HepG2 (cell line): ENCODE measurements at regions not wholly inside any gene's neighbourhood (a gene's known extent, or its start where the extent isn't known, plus 50 kb on each side); places are given as distances from the start of the nearest gene placed in this dataset.

Experiments
- ATAC-seq: fragments of 200-7000 bp; cut with Tn5 transposase; 3 replicates; pipeline ENCODE4 v1.9.1; 2020; ENCODE audit warnings: mild to moderate bottlenecking, moderate library complexity
- BruUV-seq: library from RNA; stranded (reverse); fragments of 400-500 nt; replicated peaks from 2 replicates; lab custom pipeline; 2021; lab: Mats Ljungman, UMichigan
- CTCF ChIA-PET: fragments of 300-600 bp; formaldehyde crosslinking; extraction: SDS; loops from one replicate; lab custom pipeline; 2021; ENCODE audit warnings: low total read pairs, inconsistent platforms, low intra/inter-chr PET ratio; lab: Yijun Ruan, JAX
- POLR2A ChIA-PET: fragments of 350-600 bp; sonication (Branson Sonifier 250); formaldehyde crosslinking; loops from one replicate; lab custom pipeline; 2020; ENCODE audit warnings: antibody characterized with exemption, inconsistent platforms; lab: Yijun Ruan, JAX
- DNase-seq: peaks from one replicate; pipeline ENCODE4 v3.0.0-alpha.2; 2015; ENCODE audit warnings: low spot score
- FAIRE-seq: peaks from 3 replicates; lab custom pipeline; 2011; peaks lifted over from hg19 to GRCh38; lab: Jason Lieb, UNC
- H2AFZ ChIP-seq: one replicate; pipeline ENCODE4 v1.6.1; 2011; ENCODE audit warnings: low read length, inconsistent platforms
- H3K27ac ChIP-seq: fragments of 300-600 bp; 3 replicates; pipeline ENCODE4 v1.8.0; 2011; ENCODE audit warnings: mixed run types, mild to moderate bottlenecking, mixed read lengths, low read length, inconsistent platforms; ENCODE audit not compliant: insufficient read depth; ENCODE audit errors: extremely low read length
- H3K27me3 ChIP-seq, 2 experiments: fragments of 200-600 bp in 1 of 2; 2 replicates in 1 of 2; 3 replicates in 1 of 2; pipeline versions ENCODE4 v1.6.0 to v1.8.0; 2011; ENCODE audit warnings: low read length in 2 of 2, mild to moderate bottlenecking in 2 of 2, moderate library complexity in 2 of 2, inconsistent platforms in 1 of 2; ENCODE audit not compliant: insufficient read depth in 2 of 2, control insufficient read depth in 1 of 2
- H3K36me3 ChIP-seq, 2 experiments: fragments of 200-600 bp in 1 of 2; replicated peaks in 1 of 2; 2 replicates in 1 of 2; 3 replicates in 1 of 2; pipeline versions ENCODE4 v1.5.1 to v1.8.0; 2011; ENCODE audit warnings: low read length in 2 of 2, inconsistent platforms in 1 of 2; ENCODE audit not compliant: insufficient read depth in 2 of 2, control insufficient read depth in 1 of 2
- H3K4me1 ChIP-seq: 2 replicates; pipeline ENCODE4 v1.5.1; 2012; ENCODE audit warnings: low read length, inconsistent platforms; ENCODE audit not compliant: insufficient read depth
- H3K4me2 ChIP-seq: 2 replicates; pipeline ENCODE4 v1.6.0; 2011; ENCODE audit warnings: low read depth, low read length, inconsistent platforms
- H3K4me3 ChIP-seq, 3 experiments: fragments of 200-600 bp in 1 of 3; sonication (generic), shearing (Covaris generic) in 1 of 3; replicated peaks in 1 of 3; 2 replicates each; pipeline ENCODE4 v1.5.1; 2011 to 2016; ENCODE audit warnings: low read length in 3 of 3, inconsistent platforms in 2 of 3, low read depth in 2 of 3, mild to moderate bottlenecking in 2 of 3, control low read depth in 1 of 3, mixed read lengths in 1 of 3; ENCODE audit not compliant: insufficient read depth in 1 of 3
- H3K79me2 ChIP-seq: one replicate; pipeline ENCODE4 v1.6.1; 2011; ENCODE audit warnings: low read length, inconsistent platforms; ENCODE audit not compliant: insufficient read depth
- H3K9ac ChIP-seq: 2 replicates; pipeline ENCODE4 v1.6.0; 2011; ENCODE audit warnings: mild to moderate bottlenecking, low read depth, low read length, inconsistent platforms; ENCODE audit not compliant: insufficient read depth
- H3K9me3 ChIP-seq: 2 replicates; pipeline ENCODE4 v1.5.1; 2012; ENCODE audit warnings: mild to moderate bottlenecking, low read length
- H4K20me1 ChIP-seq: 2 replicates; pipeline ENCODE4 v1.6.0; 2011; ENCODE audit warnings: inconsistent platforms, mild to moderate bottlenecking, low read length, moderate library complexity; ENCODE audit not compliant: insufficient read depth
- DNMT1 ChIP-seq: sonication (generic); formaldehyde crosslinking; IDR thresholded peaks from 2 replicates; pipeline ENCODE4 v1.5.1; 2020; ENCODE audit warnings: mild to moderate bottlenecking, missing genetic modification reagents
- DR1 ChIP-seq: sonication (generic); formaldehyde crosslinking; IDR thresholded peaks from 2 replicates; pipeline ENCODE4 v1.8.0; 2021; ENCODE audit warnings: mild to moderate bottlenecking, missing genetic modification reagents, inconsistent platforms
- FOSL2 ChIP-seq: sonication (generic); formaldehyde crosslinking; IDR thresholded peaks from 2 replicates; pipeline ENCODE4 v1.4.0; 2020; ENCODE audit warnings: missing genetic modification reagents
- KLF11 ChIP-seq: IDR thresholded peaks from 2 replicates; pipeline ENCODE4 v1.6.1; 2016; ENCODE audit warnings: missing compliant biosample characterization
- MXD4 ChIP-seq: IDR thresholded peaks from 2 replicates; pipeline ENCODE4 v1.6.1; 2016; ENCODE audit warnings: mild to moderate bottlenecking, missing biosample characterization, missing genetic modification reagents
- NKX3-1 ChIP-seq: sonication (generic); formaldehyde crosslinking; IDR thresholded peaks from 2 replicates; pipeline ENCODE4 v1.5.0; 2020; ENCODE audit warnings: missing genetic modification reagents
- SMARCC2 ChIP-seq: fragments of 450-650 bp; IDR thresholded peaks from 2 replicates; pipeline ENCODE4 v1.6.1; 2017; ENCODE audit warnings: antibody characterized with exemption, mild to moderate bottlenecking
- U2AF2 ChIP-seq: fragments of 200-400 bp; formaldehyde crosslinking; IDR thresholded peaks from 2 replicates; pipeline ENCODE4 v1.6.1; 2017; ENCODE audit warnings: low read depth, mild to moderate bottlenecking, low read length
- ZNF160 ChIP-seq: sonication (generic); formaldehyde crosslinking; IDR thresholded peaks from 2 replicates; pipeline ENCODE4 v1.8.0; 2022; ENCODE audit warnings: mild to moderate bottlenecking, inconsistent platforms, missing genetic modification reagents
- ZNF230 ChIP-seq: sonication (generic); formaldehyde crosslinking; IDR thresholded peaks from 2 replicates; pipeline ENCODE4 v1.4.0; 2020; ENCODE audit warnings: mild to moderate bottlenecking, missing genetic modification reagents
- ZNF567 ChIP-seq: sonication (generic); formaldehyde crosslinking; IDR thresholded peaks from 2 replicates; pipeline ENCODE4 v1.8.1; 2023; ENCODE audit warnings: mild to moderate bottlenecking, missing genetic modification reagents, borderline replicate concordance
- ZNF841 ChIP-seq: sonication (generic); formaldehyde crosslinking; IDR thresholded peaks from 2 replicates; pipeline ENCODE4 v1.8.1; 2023; ENCODE audit warnings: missing genetic modification reagents, borderline replicate concordance
- WGBS: methylation state at CpG from one replicate; pipeline ENCODE4 v1.1.6; 2017; ENCODE audit warnings: low lambda C conversion rate; 5-methylcytosine and 5-hydroxymethylcytosine counted together
- in situ Hi-C: cut with HindIII; loops from 2 replicates; pipeline ENCODE4 v1.10.0; 2017; ENCODE audit warnings: low pct_unique_long_range_greater_than_20kb; ENCODE audit not compliant: extremely low pct_ligation_motif_present
- intact Hi-C: fragments of 100-400 bp; cut with micrococcal nuclease; formaldehyde crosslinking; loops from one replicate; pipeline ENCODE4 v1.10.0; 2022; ENCODE audit not compliant: unreplicated experiment
- TF ChIP-seq, protein P1 (sequence below): sonication (generic); formaldehyde crosslinking; IDR thresholded peaks from 2 replicates; pipeline ENCODE4 v1.8.1; 2023; ENCODE audit warnings: missing genetic modification reagents, mild to moderate bottlenecking, borderline replicate concordance
- TF ChIP-seq, protein P2 (sequence below): sonication (generic); formaldehyde crosslinking; IDR thresholded peaks from 2 replicates; pipeline ENCODE4 v1.8.0; 2022; ENCODE audit warnings: mild to moderate bottlenecking, missing genetic modification reagents, moderate library complexity
- TF ChIP-seq, protein P3 (sequence below): IDR thresholded peaks from 2 replicates; pipeline ENCODE4 v1.6.1; 2016
- TF ChIP-seq, protein P4 (sequence below): sonication (generic); formaldehyde crosslinking; IDR thresholded peaks from 2 replicates; pipeline ENCODE4 v1.4.0; 2020; ENCODE audit warnings: missing genetic modification reagents

DNA sequence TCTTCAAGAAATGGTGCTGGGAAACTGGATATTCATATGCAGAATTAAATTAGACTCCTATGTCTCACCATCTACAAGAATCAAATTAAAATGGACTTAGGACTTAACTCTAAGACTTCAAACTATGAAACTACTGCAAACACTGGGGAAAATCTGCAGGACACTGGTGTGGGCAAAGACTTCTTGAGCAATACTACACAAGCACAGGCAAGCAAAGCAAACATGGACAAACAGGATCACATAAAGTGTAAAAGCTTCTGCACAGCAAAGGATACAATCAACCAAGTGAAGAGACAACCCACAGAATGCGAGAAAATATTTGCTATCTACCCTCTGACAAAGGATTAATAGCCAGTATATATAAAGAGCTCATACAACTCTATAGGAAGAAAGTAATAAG is 1161.1 kb upstream of the CITED2 start:
- no TSS peak for BruUV-seq
- Histone ChIP-seq H3K4me1 (no peaks in the 10 kb centered on the region), H2AFZ (no peak overlapping the region), H3K36me3 (no peaks in the 10 kb centered on the region), H3K27me3 (no peaks in the 10 kb centered on the region), H3K4me3 (no peak overlapping the region), H3K79me2 (no peaks in the 10 kb centered on the region), H3K9me3 (peaks cover 81% of the 10 kb centered on the region), H3K27ac (no peak overlapping the region), H3K9ac (no peak overlapping the region), H4K20me1 (no peaks in the 10 kb centered on the region), H3K4me2 (no peak overlapping the region)
- POLR2A ChIA-PET: no interaction called here
- CTCF ChIA-PET: no interaction called here
- in situ Hi-C loops: no loop called here
- FAIRE-seq (no peak), ATAC-seq (no peak), DNase-seq (no peak)
- TF ChIP-seq DR1 (CRISPR knock-in tag) (no peak), KLF11 (CRISPR knock-in tag) (no peak), MXD4 (CRISPR knock-in tag) (no peak), ZNF841 (no peak)
- intact Hi-C loops: no loop called here
- 0% methylated on average over 1 of the region's 1 CpG for WGBS

DNA sequence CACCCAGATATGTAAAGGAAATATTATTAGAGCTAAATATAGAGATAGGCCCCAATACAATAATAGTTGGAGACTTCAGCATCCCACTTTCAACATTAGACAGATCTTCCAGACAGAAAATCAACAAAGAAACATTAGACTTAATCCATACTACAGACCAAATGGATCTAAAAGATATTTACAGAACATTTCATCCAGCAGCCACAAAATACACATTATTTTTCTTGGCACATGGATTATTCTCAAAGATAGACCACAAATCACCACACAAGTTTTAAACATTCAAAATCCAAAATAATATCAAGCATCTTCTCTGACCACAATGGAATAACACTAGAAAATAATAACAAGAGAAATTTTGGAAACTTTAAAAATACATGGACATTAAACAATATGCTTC is 1159.1 kb upstream of the CITED2 start:
- Histone ChIP-seq H3K4me3 (no peak overlapping the region), H3K4me2 (no peak overlapping the region), H3K79me2 (no peaks in the 10 kb centered on the region), H4K20me1 (no peaks in the 10 kb centered on the region), H3K4me1 (no peaks in the 10 kb centered on the region), H3K27me3 (no peaks in the 10 kb centered on the region), H3K9me3 (peaks cover 85% of the 10 kb centered on the region), H3K9ac (no peak overlapping the region), H2AFZ (no peak overlapping the region), H3K36me3 (no peaks in the 10 kb centered on the region), H3K27ac (no peak overlapping the region)
- in situ Hi-C loops: no loop called here
- intact Hi-C loops: no loop called here
- CTCF ChIA-PET: no interaction called here
- no peak for ATAC-seq
- TF ChIP-seq, protein P1, sequence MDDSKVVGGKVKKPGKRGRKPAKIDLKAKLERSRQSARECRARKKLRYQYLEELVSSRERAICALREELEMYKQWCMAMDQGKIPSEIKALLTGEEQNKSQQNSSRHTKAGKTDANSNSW (CRISPR knock-in tag): no peak
- TF ChIP-seq U2AF2 (no peak), SMARCC2 (no peak), ZNF230 (no peak), DNMT1 (no peak), ZNF567 (CRISPR knock-in tag) (no peak), FOSL2 (CRISPR knock-in tag) (no peak), ZNF160 (CRISPR knock-in tag) (no peak), NKX3-1 (no peak)
- TF ChIP-seq, protein P2, sequence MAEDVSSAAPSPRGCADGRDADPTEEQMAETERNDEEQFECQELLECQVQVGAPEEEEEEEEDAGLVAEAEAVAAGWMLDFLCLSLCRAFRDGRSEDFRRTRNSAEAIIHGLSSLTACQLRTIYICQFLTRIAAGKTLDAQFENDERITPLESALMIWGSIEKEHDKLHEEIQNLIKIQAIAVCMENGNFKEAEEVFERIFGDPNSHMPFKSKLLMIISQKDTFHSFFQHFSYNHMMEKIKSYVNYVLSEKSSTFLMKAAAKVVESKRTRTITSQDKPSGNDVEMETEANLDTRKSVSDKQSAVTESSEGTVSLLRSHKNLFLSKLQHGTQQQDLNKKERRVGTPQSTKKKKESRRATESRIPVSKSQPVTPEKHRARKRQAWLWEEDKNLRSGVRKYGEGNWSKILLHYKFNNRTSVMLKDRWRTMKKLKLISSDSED (CRISPR knock-in tag): no peak
- TF ChIP-seq, protein P3, sequence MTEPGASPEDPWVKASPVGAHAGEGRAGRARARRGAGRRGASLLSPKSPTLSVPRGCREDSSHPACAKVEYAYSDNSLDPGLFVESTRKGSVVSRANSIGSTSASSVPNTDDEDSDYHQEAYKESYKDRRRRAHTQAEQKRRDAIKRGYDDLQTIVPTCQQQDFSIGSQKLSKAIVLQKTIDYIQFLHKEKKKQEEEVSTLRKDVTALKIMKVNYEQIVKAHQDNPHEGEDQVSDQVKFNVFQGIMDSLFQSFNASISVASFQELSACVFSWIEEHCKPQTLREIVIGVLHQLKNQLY (CRISPR knock-in tag): no peak
- TF ChIP-seq, protein P4, sequence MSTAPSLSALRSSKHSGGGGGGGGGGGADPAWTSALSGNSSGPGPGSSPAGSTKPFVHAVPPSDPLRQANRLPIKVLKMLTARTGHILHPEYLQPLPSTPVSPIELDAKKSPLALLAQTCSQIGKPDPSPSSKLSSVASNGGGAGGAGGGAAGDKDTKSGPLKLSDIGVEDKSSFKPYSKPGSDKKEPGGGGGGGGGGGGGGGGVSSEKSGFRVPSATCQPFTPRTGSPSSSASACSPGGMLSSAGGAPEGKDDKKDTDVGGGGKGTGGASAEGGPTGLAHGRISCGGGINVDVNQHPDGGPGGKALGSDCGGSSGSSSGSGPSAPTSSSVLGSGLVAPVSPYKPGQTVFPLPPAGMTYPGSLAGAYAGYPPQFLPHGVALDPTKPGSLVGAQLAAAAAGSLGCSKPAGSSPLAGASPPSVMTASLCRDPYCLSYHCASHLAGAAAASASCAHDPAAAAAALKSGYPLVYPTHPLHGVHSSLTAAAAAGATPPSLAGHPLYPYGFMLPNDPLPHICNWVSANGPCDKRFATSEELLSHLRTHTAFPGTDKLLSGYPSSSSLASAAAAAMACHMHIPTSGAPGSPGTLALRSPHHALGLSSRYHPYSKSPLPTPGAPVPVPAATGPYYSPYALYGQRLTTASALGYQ (CRISPR knock-in tag): no peak
- POLR2A ChIA-PET: no interaction called here
- DNase-seq: no peak
- BruUV-seq: no TSS peak
- no peak for FAIRE-seq
